GM11168 (cell line): ENCODE measurements at regions not wholly inside any gene's neighbourhood (a gene's known extent, or its start where the extent isn't known, plus 50 kb on each side); places are given as distances from the start of the nearest gene placed in this dataset.

ENCODE experiments used
- in situ Hi-C: fragments of 300-500 bp; cut with MboI; formaldehyde crosslinking; loops from one replicate; pipeline ENCODE4 v1.12.0; 2022; ENCODE audit warnings: low sequenced_read_pairs; ENCODE audit not compliant: unreplicated experiment

- in situ Hi-C loops = no loop called here
Measured at GRCh38 chr3:107861904-107862303, 228.9 kb downstream of the CD47 start.

- in situ Hi-C loops = no loop called here
Measured at GRCh38 chr3:107861422-107861821, 229.4 kb downstream of the CD47 start.
